HCT116 (cell line): ENCODE measurements at regions not wholly inside any gene's neighbourhood (a gene's known extent, or its start where the extent isn't known, plus 50 kb on each side); places are given as distances from the start of the nearest gene placed in this dataset.

ENCODE experiments used
- CBX3 ChIP-seq: IDR thresholded peaks from 2 replicates; pipeline ENCODE4 v1.6.1; 2012; ENCODE audit warnings: low read depth
- CEBPB ChIP-seq: IDR thresholded peaks from 2 replicates; pipeline ENCODE4 v1.6.1; 2012; ENCODE audit warnings: low read depth
- EZH2phosphoT487 ChIP-seq: fragments of 200-600 bp; IDR thresholded peaks from 2 replicates; pipeline ENCODE4 v1.6.1; 2018; ENCODE audit warnings: antibody characterized with exemption, borderline replicate concordance
- MAX ChIP-seq: IDR thresholded peaks from 2 replicates; pipeline ENCODE4 v1.6.1; 2012
- POLR2A ChIP-seq: IDR thresholded peaks from 2 replicates; pipeline ENCODE4 v1.7.0; 2011; ENCODE audit warnings: borderline replicate concordance; ENCODE audit not compliant: insufficient read depth, insufficient read length; ENCODE audit errors: extremely low read depth
- POLR2AphosphoS5 ChIP-seq: IDR thresholded peaks from 2 replicates; pipeline ENCODE4 v1.6.1; 2011; ENCODE audit warnings: mild to moderate bottlenecking, low read depth, low read length, moderate library complexity
- RAD21 ChIP-seq: IDR thresholded peaks from 2 replicates; pipeline ENCODE4 v1.6.1; 2012; ENCODE audit warnings: low read depth, mild to moderate bottlenecking
- SP1 ChIP-seq: IDR thresholded peaks from 2 replicates; pipeline ENCODE4 v1.6.1; 2012; ENCODE audit warnings: low read depth
- ZNF274 ChIP-seq: fragments of 200-500 bp; sonication (Bioruptor generic); IDR thresholded peaks from 2 replicates; pipeline ENCODE4 v1.6.1; 2014; ENCODE audit warnings: mild to moderate bottlenecking, low read depth, low read length, inconsistent platforms
- TF ChIP-seq, protein P1 (sequence below), 3 experiments: fragments of 200-600 bp in 1 of 3; sonication (generic) in 1 of 3; IDR thresholded peaks in 2 of 3; conservative IDR thresholded peaks in 1 of 3; 2 replicates each; pipeline ENCODE4 v1.5.1; 2012 to 2017; ENCODE audit warnings: low read depth in 2 of 3, low read length in 2 of 3, antibody characterized with exemption in 1 of 3, borderline replicate concordance in 1 of 3, control low read depth in 1 of 3, mild to moderate bottlenecking in 1 of 3, mixed read lengths in 1 of 3, mixed run types in 1 of 3, moderate library complexity in 1 of 3; ENCODE audit not compliant: insufficient read depth in 1 of 3
- TF ChIP-seq, protein P2 (sequence below): IDR thresholded peaks from 2 replicates; pipeline ENCODE4 v1.6.1; 2012; ENCODE audit warnings: low read depth

- TF ChIP-seq RAD21 (no peak), SP1 (no peak), CEBPB (no peak), CBX3 (no peak), EZH2phosphoT487 (no peak), POLR2AphosphoS5 (no peak), ZNF274 (no peak), MAX (no peak), POLR2A (no peak)
- TF ChIP-seq, protein P1, sequence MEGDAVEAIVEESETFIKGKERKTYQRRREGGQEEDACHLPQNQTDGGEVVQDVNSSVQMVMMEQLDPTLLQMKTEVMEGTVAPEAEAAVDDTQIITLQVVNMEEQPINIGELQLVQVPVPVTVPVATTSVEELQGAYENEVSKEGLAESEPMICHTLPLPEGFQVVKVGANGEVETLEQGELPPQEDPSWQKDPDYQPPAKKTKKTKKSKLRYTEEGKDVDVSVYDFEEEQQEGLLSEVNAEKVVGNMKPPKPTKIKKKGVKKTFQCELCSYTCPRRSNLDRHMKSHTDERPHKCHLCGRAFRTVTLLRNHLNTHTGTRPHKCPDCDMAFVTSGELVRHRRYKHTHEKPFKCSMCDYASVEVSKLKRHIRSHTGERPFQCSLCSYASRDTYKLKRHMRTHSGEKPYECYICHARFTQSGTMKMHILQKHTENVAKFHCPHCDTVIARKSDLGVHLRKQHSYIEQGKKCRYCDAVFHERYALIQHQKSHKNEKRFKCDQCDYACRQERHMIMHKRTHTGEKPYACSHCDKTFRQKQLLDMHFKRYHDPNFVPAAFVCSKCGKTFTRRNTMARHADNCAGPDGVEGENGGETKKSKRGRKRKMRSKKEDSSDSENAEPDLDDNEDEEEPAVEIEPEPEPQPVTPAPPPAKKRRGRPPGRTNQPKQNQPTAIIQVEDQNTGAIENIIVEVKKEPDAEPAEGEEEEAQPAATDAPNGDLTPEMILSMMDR (IDR thresholded peaks at IDR 0.05 in 2 of 3, conservative IDR thresholded peaks at IDR 0.05 in 1 of 3; ENCODE audit: borderline replicate concordance in 1 of 3, insufficient read depth in 1 of 3, low read depth in 2 of 3, low read length in 2 of 3) = no peak
- TF ChIP-seq, protein P2, sequence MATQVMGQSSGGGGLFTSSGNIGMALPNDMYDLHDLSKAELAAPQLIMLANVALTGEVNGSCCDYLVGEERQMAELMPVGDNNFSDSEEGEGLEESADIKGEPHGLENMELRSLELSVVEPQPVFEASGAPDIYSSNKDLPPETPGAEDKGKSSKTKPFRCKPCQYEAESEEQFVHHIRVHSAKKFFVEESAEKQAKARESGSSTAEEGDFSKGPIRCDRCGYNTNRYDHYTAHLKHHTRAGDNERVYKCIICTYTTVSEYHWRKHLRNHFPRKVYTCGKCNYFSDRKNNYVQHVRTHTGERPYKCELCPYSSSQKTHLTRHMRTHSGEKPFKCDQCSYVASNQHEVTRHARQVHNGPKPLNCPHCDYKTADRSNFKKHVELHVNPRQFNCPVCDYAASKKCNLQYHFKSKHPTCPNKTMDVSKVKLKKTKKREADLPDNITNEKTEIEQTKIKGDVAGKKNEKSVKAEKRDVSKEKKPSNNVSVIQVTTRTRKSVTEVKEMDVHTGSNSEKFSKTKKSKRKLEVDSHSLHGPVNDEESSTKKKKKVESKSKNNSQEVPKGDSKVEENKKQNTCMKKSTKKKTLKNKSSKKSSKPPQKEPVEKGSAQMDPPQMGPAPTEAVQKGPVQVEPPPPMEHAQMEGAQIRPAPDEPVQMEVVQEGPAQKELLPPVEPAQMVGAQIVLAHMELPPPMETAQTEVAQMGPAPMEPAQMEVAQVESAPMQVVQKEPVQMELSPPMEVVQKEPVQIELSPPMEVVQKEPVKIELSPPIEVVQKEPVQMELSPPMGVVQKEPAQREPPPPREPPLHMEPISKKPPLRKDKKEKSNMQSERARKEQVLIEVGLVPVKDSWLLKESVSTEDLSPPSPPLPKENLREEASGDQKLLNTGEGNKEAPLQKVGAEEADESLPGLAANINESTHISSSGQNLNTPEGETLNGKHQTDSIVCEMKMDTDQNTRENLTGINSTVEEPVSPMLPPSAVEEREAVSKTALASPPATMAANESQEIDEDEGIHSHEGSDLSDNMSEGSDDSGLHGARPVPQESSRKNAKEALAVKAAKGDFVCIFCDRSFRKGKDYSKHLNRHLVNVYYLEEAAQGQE = no peak
Measured at GRCh38 chr2:136361521-136361920, 243.6 kb upstream of the CXCR4 start.
